ENCODE measurements at regions not wholly inside any gene's neighbourhood (a gene's known extent, or its start where the extent isn't known, plus 50 kb on each side); places are given as distances from the start of the nearest gene placed in this dataset.

DNA sequence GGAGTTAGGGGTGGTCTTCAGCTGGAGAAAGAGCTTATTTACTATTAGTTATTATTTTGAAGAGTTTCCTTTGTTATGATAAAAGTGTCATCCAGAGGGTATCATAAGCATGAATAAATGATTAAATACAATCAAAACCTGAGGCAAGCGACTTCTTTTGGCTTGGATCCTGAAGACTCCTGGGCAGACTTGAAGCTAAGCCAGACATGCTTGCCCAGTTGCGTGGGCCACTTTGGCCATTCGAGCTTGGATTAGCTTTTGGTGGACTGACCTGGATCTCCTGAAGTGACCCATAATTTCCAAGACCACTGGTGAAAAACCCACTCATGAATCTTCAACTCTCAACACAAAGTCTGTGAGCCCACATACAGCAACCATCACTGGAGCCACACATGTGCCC, 335.8 kb downstream of the NR2F1-AS1 start:
- Histone ChIP-seq H3K79me2 (ENCODE audit: control insufficient read depth, low read length) (no peaks in the 10 kb centered on the region), H3K4me3 (ENCODE audit: low read length) (no peak overlapping the region), H3K4me2 (ENCODE audit: low read length) (no peak overlapping the region), H4K20me1 (ENCODE audit: control insufficient read depth, insufficient read depth, low read depth, low read length) (no peaks in the 10 kb centered on the region), H3K27me3 (ENCODE audit: control insufficient read depth, low read length) (no peaks in the 10 kb centered on the region), H3K4me1 (ENCODE audit: control insufficient read depth, low read length) (no peaks in the 10 kb centered on the region), H3F3A (ENCODE audit: control insufficient read depth, insufficient read depth) (no peaks in the 10 kb centered on the region), H3K9me3 (ENCODE audit: control insufficient read depth, insufficient read depth, low read length) (no peaks in the 10 kb centered on the region), H3K9me2 (replicated peaks; ENCODE audit: control insufficient read depth, low read length) (no peaks in the 10 kb centered on the region), H3K27ac (ENCODE audit: low read depth, low read length) (no peak overlapping the region), H3K36me3 (ENCODE audit: control insufficient read depth, low read length) (no peaks in the 10 kb centered on the region)
- TF ChIP-seq EZH2phosphoT487 (IDR thresholded peaks at IDR 0.05; ENCODE audit: borderline replicate concordance, low read length): no peak
- TF ChIP-seq, protein P1, sequence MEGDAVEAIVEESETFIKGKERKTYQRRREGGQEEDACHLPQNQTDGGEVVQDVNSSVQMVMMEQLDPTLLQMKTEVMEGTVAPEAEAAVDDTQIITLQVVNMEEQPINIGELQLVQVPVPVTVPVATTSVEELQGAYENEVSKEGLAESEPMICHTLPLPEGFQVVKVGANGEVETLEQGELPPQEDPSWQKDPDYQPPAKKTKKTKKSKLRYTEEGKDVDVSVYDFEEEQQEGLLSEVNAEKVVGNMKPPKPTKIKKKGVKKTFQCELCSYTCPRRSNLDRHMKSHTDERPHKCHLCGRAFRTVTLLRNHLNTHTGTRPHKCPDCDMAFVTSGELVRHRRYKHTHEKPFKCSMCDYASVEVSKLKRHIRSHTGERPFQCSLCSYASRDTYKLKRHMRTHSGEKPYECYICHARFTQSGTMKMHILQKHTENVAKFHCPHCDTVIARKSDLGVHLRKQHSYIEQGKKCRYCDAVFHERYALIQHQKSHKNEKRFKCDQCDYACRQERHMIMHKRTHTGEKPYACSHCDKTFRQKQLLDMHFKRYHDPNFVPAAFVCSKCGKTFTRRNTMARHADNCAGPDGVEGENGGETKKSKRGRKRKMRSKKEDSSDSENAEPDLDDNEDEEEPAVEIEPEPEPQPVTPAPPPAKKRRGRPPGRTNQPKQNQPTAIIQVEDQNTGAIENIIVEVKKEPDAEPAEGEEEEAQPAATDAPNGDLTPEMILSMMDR (IDR thresholded peaks at IDR 0.05; ENCODE audit: low read depth, low read length, poor library complexity, severe bottlenecking): no peak

DNA sequence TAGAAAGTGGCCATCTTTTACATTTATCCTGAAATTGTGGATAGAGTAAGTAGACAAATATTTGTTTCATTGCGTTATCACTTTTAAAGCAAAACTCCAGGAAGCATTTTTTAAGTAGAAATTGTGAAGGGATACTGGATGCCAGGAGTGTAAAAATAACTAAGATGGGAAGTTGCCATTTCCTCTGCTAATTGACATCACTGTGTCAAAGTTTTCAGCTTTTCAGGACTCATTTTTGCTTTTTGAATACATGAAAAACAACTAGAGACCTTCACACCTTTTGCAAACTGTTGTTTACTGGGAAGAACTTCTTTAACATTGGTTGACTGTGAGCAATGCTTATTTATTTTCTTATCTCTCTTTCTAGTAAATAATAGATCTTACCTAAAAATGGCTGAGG, 337.5 kb downstream of the NR2F1-AS1 start:
- H3K4me1 ChIP-seq (ENCODE audit: control insufficient read depth, low read length): no peaks in the 10 kb centered on the region
- TF ChIP-seq EZH2phosphoT487 (IDR thresholded peaks at IDR 0.05; ENCODE audit: borderline replicate concordance, low read length): no peak
- TF ChIP-seq, protein P1 (IDR thresholded peaks at IDR 0.05; ENCODE audit: low read depth, low read length, poor library complexity, severe bottlenecking): no peak
- no peaks in the 10 kb centered on the region for H3F3A ChIP-seq (ENCODE audit: control insufficient read depth, insufficient read depth)
- H3K79me2 ChIP-seq (ENCODE audit: control insufficient read depth, low read length): no peaks in the 10 kb centered on the region
- H3K27me3 ChIP-seq (ENCODE audit: control insufficient read depth, low read length): no peaks in the 10 kb centered on the region
- H4K20me1 ChIP-seq (ENCODE audit: control insufficient read depth, insufficient read depth, low read depth, low read length): no peaks in the 10 kb centered on the region
- no peak overlapping the region for H3K4me3 ChIP-seq (ENCODE audit: low read length)
- no peaks in the 10 kb centered on the region for H3K36me3 ChIP-seq (ENCODE audit: control insufficient read depth, low read length)
- H3K27ac ChIP-seq (ENCODE audit: low read depth, low read length): no peak overlapping the region
- H3K4me2 ChIP-seq (ENCODE audit: low read length): no peak overlapping the region
- H3K9me3 ChIP-seq (ENCODE audit: control insufficient read depth, insufficient read depth, low read length): no peaks in the 10 kb centered on the region
- no peaks in the 10 kb centered on the region for H3K9me2 ChIP-seq (replicated peaks; ENCODE audit: control insufficient read depth, low read length)

- no peak overlapping the region for H3K27ac ChIP-seq (ENCODE audit: low read depth, low read length)
- no peak overlapping the region for H3K4me2 ChIP-seq (ENCODE audit: low read length)
- no peaks in the 10 kb centered on the region for H3K36me3 ChIP-seq (ENCODE audit: control insufficient read depth, low read length)
- no peak overlapping the region for H3K4me3 ChIP-seq (ENCODE audit: low read length)
- H3K79me2 ChIP-seq (ENCODE audit: control insufficient read depth, low read length): no peaks in the 10 kb centered on the region
- H4K20me1 ChIP-seq (ENCODE audit: control insufficient read depth, insufficient read depth, low read depth, low read length): no peaks in the 10 kb centered on the region
- no peaks in the 10 kb centered on the region for H3K27me3 ChIP-seq (ENCODE audit: control insufficient read depth, low read length)
- H3F3A ChIP-seq (ENCODE audit: control insufficient read depth, insufficient read depth): no peaks in the 10 kb centered on the region
- no peaks in the 10 kb centered on the region for H3K4me1 ChIP-seq (ENCODE audit: control insufficient read depth, low read length)
- no peaks in the 10 kb centered on the region for H3K9me2 ChIP-seq (replicated peaks; ENCODE audit: control insufficient read depth, low read length)
- H3K9me3 ChIP-seq (ENCODE audit: control insufficient read depth, insufficient read depth, low read length): no peaks in the 10 kb centered on the region
- TF ChIP-seq, protein P1 (IDR thresholded peaks at IDR 0.05; ENCODE audit: low read depth, low read length, poor library complexity, severe bottlenecking): no peak
- TF ChIP-seq EZH2phosphoT487 (IDR thresholded peaks at IDR 0.05; ENCODE audit: borderline replicate concordance, low read length): no peak
These were observed 340.7 kb downstream of the NR2F1-AS1 start for GRCh38 chr5:93240228-93240834.

Data from DOHH2 (cell line).